HG02870 (cell line): ENCODE measurements at regions not wholly inside any gene's neighbourhood (a gene's known extent, or its start where the extent isn't known, plus 50 kb on each side); places are given as distances from the start of the nearest gene placed in this dataset.

Experiments
- ATAC-seq: cut with Tn5 transposase; IDR thresholded peaks from one replicate; pipeline ENCODE4 v1.9.1; 2021; ENCODE audit warnings: mild to moderate bottlenecking, moderate library complexity; ENCODE audit not compliant: unreplicated experiment

- ATAC-seq: no peak
These were observed 226.9 kb downstream of the PAX3 start for GRCh38 chr2:222071911-222072310.

DNA sequence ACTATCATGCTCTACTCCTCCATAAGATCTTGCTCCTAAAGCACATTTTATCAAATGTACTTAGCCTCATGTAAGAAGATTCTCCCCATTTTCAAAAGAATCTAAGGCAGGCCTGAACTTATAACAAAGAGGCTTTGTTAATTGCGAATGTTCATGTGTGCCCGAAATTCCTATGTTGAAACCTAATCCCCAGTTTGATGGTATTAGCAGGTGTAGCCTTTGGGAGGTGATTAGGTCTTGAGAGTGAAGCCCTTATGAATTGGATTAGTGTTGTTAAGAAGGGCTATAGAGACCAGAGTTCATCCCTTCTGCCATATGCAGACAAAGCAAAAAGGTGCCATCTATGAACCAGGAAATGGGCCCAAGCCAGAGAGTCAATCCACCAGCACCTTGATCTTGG, 234.5 kb downstream of the PAX3 start:
- no peak for ATAC-seq

DNA sequence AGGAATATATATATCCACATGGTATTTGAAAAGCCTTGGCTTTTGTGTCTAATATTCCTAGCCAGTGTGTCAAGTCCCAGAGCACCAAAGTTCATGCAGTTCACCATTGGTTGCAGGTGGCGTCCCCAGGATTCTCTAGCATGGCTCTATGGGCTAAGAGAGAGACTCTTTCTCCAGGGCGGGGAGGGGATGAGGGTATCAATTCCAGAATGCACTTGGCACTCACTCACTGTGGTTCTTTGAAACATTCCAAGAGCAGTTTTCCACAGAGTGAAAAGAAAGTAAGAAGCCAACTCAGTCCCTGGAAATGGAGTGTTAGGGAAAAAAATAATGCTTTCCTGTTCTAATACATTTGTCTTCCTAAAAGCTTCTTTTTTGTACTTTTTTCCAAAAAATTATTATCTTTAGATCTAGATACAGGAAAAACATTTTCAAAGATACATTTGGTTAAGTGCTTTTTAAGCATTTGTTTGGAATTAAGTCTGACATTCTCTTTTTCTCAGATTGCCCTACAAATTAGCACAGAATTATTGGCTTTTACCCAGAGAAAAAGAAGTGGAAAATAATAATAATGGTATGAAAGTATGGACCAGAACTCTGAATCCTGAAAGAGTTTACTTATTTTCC, 239.9 kb downstream of the PAX3 start:
- ATAC-seq: no peak

- ATAC-seq: no peak
These were observed 241.3 kb downstream of the PAX3 start for GRCh38 chr2:222057347-222058073.

GRCh38 chr2:222055328-222055727, 243.5 kb downstream of the PAX3 start:
- no peak for ATAC-seq

DNA sequence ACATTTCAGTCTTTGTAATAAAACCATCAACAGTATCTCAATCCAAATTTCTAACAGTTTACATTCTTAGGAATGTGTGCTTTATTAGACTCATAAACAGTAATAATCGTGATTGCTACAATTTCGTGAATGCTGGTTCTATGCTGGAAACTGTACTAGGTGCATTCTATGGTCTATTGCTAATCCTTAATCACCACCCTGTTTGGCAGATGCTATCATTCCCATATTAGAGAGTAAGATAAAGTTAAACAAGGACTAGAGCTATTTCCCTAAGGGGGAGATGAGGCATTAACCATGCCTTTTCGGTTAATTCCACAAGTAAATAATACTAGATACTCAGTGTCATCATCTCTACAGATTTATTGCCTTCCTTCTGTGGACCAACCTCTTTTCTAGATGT, 244.0 kb downstream of the PAX3 start:
- ATAC-seq: no peak

DNA sequence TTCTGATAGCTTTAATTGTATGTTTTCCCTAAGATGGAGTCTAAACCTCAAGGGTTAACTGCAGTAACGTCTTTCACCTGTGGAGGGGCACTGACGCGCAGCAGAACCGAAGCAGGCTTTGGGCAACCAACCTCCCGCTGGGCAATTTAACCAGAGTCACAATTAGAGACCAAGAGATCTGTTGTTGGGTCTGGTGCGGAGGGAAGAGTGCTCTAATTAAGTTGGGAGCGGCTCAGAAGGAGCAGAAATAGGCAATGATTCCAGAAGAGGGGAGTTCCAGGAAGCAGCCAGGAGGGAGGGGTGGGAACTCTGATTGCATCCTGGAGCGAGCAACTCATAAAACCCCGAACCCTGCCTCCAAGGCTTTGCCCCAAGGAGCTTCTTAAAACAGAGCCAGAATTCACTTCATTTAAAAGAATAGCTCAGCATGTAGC, 245.8 kb downstream of the PAX3 start:
- no peak for ATAC-seq

GRCh38 chr2:222050981-222051380, 247.8 kb downstream of the PAX3 start:
- ATAC-seq: no peak

DNA sequence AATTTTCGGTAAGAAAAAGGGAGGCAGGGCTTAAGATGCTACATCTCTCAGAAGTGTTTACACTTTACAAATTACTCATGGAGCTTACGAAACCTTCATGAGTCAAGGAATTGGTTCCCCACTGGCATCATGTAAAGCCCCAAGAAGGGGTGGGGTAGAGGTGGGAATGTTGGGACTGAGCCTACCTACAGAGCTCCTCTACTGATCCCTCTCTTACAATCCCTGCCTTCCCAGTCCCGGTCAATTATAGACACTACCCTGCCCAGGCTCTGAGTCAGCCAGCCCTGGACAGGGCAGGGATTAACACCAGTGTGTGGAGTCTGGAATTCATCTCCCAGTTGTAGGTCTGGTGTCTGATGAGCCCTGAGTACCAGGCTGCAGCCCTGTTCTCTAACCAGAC, 248.9 kb downstream of the PAX3 start:
- ATAC-seq: no peak

DNA sequence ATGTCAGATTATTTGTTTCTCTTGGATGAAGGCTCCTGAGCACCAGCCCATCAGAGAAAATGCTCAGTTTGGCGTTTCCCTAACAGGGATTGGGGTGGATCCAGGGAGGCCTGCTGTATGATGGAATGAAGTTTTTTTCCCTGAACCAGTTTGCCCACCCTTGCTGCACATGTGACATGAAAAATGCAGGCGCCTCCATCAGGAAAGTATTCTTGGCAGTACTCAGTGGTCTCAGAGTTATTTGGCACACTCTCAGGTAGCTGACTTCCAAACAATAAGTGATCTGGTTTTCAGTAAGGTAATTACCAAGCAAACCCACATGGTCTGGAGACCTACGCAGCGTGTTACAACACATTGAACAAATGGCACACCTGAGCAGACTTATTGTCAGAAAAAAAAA, 254.9 kb downstream of the PAX3 start:
- ATAC-seq: no peak

DNA sequence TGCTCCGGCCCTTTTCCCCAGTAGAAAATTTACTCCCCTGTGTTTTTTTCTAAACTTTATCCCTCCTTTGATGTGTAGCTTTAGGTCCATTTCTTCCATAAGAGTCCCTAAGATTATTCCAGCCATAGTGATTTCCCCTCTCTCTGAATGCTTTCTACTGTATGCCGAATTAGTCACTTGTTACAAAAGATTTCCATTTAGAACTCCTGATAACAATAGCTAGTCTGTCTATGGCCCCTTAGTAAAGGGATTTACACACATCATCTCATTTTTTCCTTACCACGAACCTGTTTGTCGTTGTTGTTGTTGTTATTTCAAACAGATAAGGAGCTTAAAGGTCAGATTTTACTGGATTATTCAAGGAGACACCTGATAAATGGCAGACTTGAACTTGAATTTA, 256.1 kb downstream of the PAX3 start:
- no peak for ATAC-seq

- no peak for ATAC-seq
These were observed 258.5 kb downstream of the PAX3 start for GRCh38 chr2:222040333-222040732.

DNA sequence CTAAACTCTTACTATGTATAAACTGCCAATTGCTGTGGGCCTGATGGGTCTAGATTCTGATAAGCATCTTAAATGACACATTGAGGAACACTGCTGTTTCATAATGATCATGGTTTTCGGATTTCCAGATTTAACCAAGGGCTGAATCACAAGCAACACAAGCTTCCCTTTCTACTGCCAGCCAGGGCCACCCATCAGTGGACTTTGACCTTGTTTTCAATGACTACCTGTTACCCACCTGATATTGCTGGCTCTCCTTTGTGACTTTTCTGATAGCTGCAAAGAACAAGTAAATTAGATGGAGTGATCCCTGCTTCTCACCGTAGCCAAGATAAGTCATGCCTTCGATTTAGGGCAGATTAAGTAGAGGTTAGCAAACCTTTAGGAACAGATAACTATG, 259.0 kb downstream of the PAX3 start:
- ATAC-seq: no peak

GRCh38 chr2:222038067-222038802, 260.6 kb downstream of the PAX3 start:
- no peak for ATAC-seq

DNA sequence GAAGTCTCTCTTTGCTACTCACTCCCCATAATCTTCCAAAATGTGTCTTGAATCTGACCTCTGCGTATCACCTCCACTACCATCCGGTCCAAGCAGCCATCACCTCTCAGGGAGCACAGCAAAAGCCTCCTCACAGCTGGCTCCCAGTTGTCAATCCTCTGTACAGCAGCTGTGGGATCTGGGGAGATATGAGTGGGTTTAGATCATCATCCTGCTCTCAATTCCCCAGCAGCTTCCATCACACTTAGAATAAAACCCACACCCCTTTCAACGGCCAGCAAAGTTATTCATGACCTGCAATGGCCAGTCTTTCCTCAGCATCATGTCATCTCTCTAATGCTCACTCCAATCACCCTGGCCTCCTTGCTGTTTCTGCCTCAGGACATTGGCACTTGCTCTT, 261.6 kb downstream of the PAX3 start:
- no peak for ATAC-seq

GRCh38 chr2:222034058-222034457, 264.7 kb downstream of the PAX3 start:
- no peak for ATAC-seq

DNA sequence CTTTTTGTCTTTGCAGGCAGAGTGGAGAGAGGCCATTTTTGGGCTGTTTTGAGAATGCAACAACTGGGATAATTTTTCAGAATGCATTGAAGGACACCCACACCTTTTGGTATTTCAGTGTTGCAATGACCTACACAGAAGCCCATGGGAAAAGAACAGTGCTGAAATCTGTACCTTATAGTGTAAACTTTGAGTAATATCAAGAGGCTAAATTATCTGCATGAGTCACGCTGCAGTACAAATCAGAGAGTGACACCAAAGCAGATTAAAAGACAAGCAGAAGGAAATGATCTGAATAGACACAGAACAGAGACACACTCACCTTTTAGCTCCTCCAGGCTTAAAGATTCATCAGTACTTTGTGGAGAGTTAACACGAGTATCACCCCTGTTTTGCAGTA, 265.3 kb downstream of the PAX3 start:
- no peak for ATAC-seq

DNA sequence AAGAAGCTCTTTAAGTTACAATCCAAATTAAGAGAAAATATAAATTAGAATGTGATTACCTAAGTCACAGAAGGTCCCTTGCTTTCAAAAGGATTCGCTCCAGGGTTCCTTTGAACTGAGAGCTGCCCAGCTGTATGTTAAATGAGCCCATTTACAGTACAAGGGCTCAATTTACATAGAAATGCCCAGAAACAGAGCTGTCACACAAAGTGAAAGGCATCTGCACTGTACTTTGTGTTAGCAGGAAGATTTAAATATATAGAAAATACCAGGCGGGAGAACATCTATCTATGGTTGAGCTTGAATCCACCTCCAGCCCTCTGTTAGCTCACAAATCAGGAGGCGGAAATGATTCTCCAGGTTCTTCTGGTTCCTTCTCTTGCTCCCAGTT, 272.9 kb downstream of the PAX3 start:
- ATAC-seq: no peak

GRCh38 chr2:222024932-222025880, 273.6 kb downstream of the PAX3 start:
- no peak for ATAC-seq

DNA sequence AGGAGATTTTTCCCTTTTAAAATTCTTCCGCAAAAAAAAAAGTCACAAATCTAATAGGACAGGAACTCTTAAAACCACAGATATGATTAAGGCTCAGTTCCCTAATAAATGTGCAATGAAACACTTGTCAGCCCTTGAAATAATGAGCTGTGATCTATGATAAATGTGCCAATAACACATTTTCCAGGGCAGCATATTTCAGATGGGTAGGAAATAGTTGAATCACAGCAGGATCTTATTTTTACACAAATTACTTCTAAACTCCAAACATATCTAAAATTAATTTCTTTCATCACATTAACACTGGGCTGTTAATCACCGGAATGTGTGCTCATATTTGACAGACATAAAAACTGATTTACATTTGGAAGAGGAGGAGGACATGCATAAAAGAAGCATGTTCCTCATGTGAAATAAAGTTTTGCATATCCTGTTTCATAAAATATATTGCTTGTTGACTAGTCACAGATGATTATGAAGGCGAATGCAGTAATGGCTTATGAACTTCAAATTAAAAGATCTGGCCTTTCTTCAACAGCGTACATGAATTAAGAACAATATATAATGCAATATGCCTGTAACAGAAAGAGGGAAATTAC, 281.4 kb downstream of the PAX3 start:
- no peak for ATAC-seq

DNA sequence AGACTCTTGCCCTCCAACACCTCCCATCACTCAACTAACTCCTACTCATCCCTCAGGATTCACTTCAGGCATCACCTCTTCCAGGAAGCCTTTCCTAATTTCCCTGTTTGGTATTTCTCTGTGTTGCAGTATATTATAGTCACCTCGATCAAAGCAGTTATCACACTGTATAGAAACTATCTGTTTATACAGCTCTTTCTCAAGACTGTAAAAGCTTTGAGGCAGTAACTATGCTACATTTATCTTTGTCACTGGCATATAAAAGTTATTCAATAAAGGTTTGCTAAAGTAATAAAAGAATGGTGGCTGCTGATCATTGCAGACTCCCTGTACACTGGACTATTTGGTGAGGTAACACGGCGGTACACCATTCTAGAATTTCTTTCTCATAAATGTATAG, 284.9 kb downstream of the PAX3 start:
- ATAC-seq: no peak
